HFFc6 (cell line): ENCODE measurements at regions not wholly inside any gene's neighbourhood (a gene's known extent, or its start where the extent isn't known, plus 50 kb on each side); places are given as distances from the start of the nearest gene placed in this dataset.
A peak's percentile ranks its signal among the peaks of the same experiment; 100 is the strongest.

Experiments
- DNase-seq: peaks from one replicate; pipeline ENCODE4 v3.0.0-alpha.2; 2018
- H3K27ac Mint-ChIP-seq: 2 replicates; pipeline ENCODE4 v1.8.0; 2020; ENCODE audit warnings: mild to moderate bottlenecking, mixed read lengths
- H3K27me3 Mint-ChIP-seq: 2 replicates; pipeline ENCODE4 v1.8.0; 2021; ENCODE audit warnings: mild to moderate bottlenecking, moderate library complexity, mixed read lengths; ENCODE audit not compliant: insufficient read depth
- H3K36me3 Mint-ChIP-seq: 2 replicates; pipeline ENCODE4 v1.8.0; 2021; ENCODE audit warnings: low read depth, mixed read lengths
- H3K4me1 Mint-ChIP-seq: 2 replicates; pipeline ENCODE4 v1.8.0; 2020; ENCODE audit warnings: low read depth, mixed read lengths
- H3K4me3 Mint-ChIP-seq: 2 replicates; pipeline ENCODE4 v1.8.0; 2020; ENCODE audit warnings: mild to moderate bottlenecking, moderate library complexity, mixed read lengths
- H3K9me3 Mint-ChIP-seq: 2 replicates; pipeline ENCODE4 v1.8.0; 2020; ENCODE audit warnings: mild to moderate bottlenecking, mixed read lengths
- CTCF ChIP-seq: fragments of 200-600 bp; sonication (generic); IDR thresholded peaks from 2 replicates; pipeline ENCODE4 v1.5.0; 2021; ENCODE audit warnings: antibody characterized with exemption, mild to moderate bottlenecking

DNA sequence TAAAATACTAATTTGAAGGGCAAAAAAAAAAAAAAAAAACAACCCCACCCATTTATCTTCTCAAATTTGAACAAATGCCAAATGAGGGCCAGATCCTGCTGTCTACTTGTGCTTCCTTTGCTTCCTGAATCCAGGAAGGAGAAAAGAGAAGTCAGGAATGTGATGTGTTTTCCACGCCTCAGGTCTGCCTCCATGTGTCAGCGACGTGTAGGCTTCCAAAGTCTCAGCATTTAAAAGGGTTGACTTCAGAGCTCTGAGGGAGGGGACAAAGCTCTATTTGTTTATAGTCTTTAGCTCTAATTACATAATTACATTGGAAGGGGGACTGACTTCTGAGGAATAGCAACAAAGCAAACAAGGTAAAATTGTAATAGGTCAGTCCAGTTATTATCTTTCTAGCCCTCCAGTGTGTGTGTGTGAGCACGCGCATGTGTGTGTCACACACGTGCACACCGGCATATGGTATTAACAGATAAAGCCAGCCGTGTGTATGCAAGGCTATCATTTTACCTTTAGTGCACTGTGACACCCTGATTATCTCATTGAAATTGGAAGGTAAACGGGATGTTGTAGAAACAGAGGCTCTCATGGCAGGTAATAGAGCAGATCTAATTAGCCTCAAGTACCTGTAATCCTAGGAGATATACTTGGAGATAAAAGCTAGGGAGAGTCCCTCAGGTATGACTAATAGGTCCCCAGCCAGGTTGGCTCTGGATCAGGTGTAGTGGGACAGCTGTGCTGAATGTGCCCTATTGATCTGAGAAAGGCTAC, 911.4 kb upstream of the ZEB2 start:
- DNase-seq = no peak
- no peaks in the 10 kb centered on the region for H3K4me1 Mint-ChIP-seq
- no peaks in the 10 kb centered on the region for H3K36me3 Mint-ChIP-seq
- H3K4me3 Mint-ChIP-seq = no peak overlapping the region
- H3K27ac Mint-ChIP-seq = no peak overlapping the region
- TF ChIP-seq CTCF = no peak
- H3K9me3 Mint-ChIP-seq = no peaks in the 10 kb centered on the region
- no peaks in the 10 kb centered on the region; the same call in 1 of the 2 replicates for H3K27me3 Mint-ChIP-seq

GRCh38 chr2:145423809-145424208, 903.9 kb upstream of the ZEB2 start:
- Mint-ChIP-seq H3K4me3 (no peak overlapping the region), H3K36me3 (peaks cover 26% of the 10 kb centered on the region), H3K27me3 (no peaks in the 10 kb centered on the region)

GRCh38 chr2:145422576-145422975, 902.7 kb upstream of the ZEB2 start:
- peaks cover 11% of the 10 kb centered on the region for H3K4me1 Mint-ChIP-seq
- H3K9me3 Mint-ChIP-seq = peaks cover 22% of the 10 kb centered on the region
- DNase-seq = no peak
- H3K36me3 Mint-ChIP-seq = peaks cover 26% of the 10 kb centered on the region
- H3K4me3 Mint-ChIP-seq = no peak overlapping the region
- H3K27me3 Mint-ChIP-seq = no peaks in the 10 kb centered on the region
- no peak for TF ChIP-seq CTCF
- H3K27ac Mint-ChIP-seq = no peak overlapping the region

More at GRCh38 chr2:145423809-145424208, 903.9 kb upstream of the ZEB2 start:
- DNase-seq = no peak
- no peak for TF ChIP-seq CTCF
- Mint-ChIP-seq H3K4me1 (peaks cover 11% of the 10 kb centered on the region), H3K27ac (no peak overlapping the region), H3K9me3 (peaks cover 22% of the 10 kb centered on the region)

DNA sequence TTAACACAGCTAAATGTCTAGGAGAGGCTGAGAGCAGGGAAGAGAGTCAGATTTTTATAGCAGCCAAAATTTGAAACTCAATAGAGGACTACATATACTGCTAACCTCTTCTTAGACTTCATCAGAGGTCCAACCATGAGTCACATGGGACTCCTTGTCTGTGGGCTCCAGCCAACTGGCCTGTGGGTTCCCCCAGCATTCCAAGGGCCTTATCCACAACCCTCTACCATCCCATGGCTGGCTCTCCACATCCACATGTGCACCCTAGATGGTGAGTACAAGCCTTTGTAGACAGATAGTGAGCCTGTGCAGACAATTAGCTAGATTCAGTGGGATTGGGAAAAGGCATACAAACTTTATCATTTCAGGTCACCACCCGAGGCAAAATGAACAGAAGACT, 901.9 kb upstream of the ZEB2 start:
- peaks cover 15% of the 10 kb centered on the region for H3K4me1 Mint-ChIP-seq
- TF ChIP-seq CTCF = no peak
- peak; percentile 52 for DNase-seq
- peaks cover 22% of the 10 kb centered on the region for H3K9me3 Mint-ChIP-seq
- H3K4me3 Mint-ChIP-seq = no peak overlapping the region
- peaks cover 26% of the 10 kb centered on the region for H3K36me3 Mint-ChIP-seq
- no peak overlapping the region for H3K27ac Mint-ChIP-seq
- no peaks in the 10 kb centered on the region for H3K27me3 Mint-ChIP-seq

- DNase-seq = no peak
- Mint-ChIP-seq H3K4me3 (no peak overlapping the region), H3K9me3 (peaks cover 23% of the 10 kb centered on the region), H3K27me3 (peaks cover 2% of the 10 kb centered on the region; the same call in 1 of the 2 replicates), H3K4me1 (peaks cover 14% of the 10 kb centered on the region), H3K36me3 (peaks cover 27% of the 10 kb centered on the region), H3K27ac (no peak overlapping the region)
- no peak for TF ChIP-seq CTCF
Measured at GRCh38 chr2:145416640-145417039, 896.7 kb upstream of the ZEB2 start.
